Stomach (tissue), 8 donors: ENCODE measurements at regions not wholly inside any gene's neighbourhood (a gene's known extent, or its start where the extent isn't known, plus 50 kb on each side); places are given as distances from the start of the nearest gene placed in this dataset.
"Not testable (repeated sequence)": the region's sequence is repeated elsewhere in the genome, so short reads cannot be mapped to it uniquely, and the experiment has no call there.

Experiments used
- DNase-seq, 2 donors: peaks; one replicate each; pipeline versions ENCODE4 v3.0.0 to v3.0.0-alpha.2; 2013 to 2019
- H3K27ac ChIP-seq, 5 donors: fragments of 200-600 bp in 4 of 5; sonication (generic) in 4 of 5; one replicate each; pipeline ENCODE4 v1.5.1; 2013 to 2019; ENCODE audit warnings: mild to moderate bottlenecking in 1 of 5, moderate library complexity in 1 of 5
- H3K27me3 ChIP-seq, 3 donors: fragments of 200-600 bp; sonication (generic); one replicate each; pipeline ENCODE4 v1.5.1; 2017 to 2019; ENCODE audit warnings: mixed run types in 1 of 3
- H3K36me3 ChIP-seq, 4 donors: fragments of 200-600 bp; sonication (generic); 1 replicate in 3 of 4; 2 replicates in 1 of 4; pipeline ENCODE4 v1.5.1; 2016 to 2019
- H3K4me1 ChIP-seq, 4 donors: fragments of 200-600 bp; sonication (generic); one replicate each; pipeline ENCODE4 v1.5.1; 2016 to 2019
- H3K4me3 ChIP-seq, 4 donors: fragments of 200-600 bp; sonication (generic) in 3 of 4; one replicate each; pipeline ENCODE4 v1.5.1; 2016 to 2019; ENCODE audit warnings: mild to moderate bottlenecking in 1 of 4
- H3K9me3 ChIP-seq, 4 donors: fragments of 200-600 bp; sonication (generic); one replicate each; pipeline ENCODE4 v1.5.1; 2016 to 2019
- CTCF ChIP-seq, 7 experiments: fragments of 450-650 bp in 4 of 7; fragments of 200-600 bp in 3 of 7; sonication (generic) in 3 of 7; IDR thresholded peaks; one replicate each; pipeline ENCODE4 v1.5.1; 2016 to 2019; ENCODE audit warnings: antibody characterized with exemption in 7 of 7, control low read depth in 2 of 7, mild to moderate bottlenecking in 1 of 7
- EP300 ChIP-seq: sonication (generic); formaldehyde crosslinking; IDR thresholded peaks from one replicate; pipeline ENCODE4 v1.6.1; 2017; ENCODE audit warnings: antibody characterized with exemption
- POLR2A ChIP-seq, 4 donors: fragments of 450-650 bp; IDR thresholded peaks; one replicate each; pipeline ENCODE4 v1.6.1; 2016; ENCODE audit warnings: antibody characterized with exemption in 4 of 4, control low read depth in 2 of 4, mild to moderate bottlenecking in 1 of 4, moderate library complexity in 1 of 4
- POLR2AphosphoS5 ChIP-seq, 3 donors: sonication (generic); formaldehyde crosslinking; IDR thresholded peaks; one replicate each; pipeline ENCODE4 v1.6.1; 2016; ENCODE audit warnings: antibody characterized with exemption in 3 of 3
- WGBS, 5 donors: extraction: QIAGEN DNeasy Blood & Tissue Kit in 3 of 5; methylation state at CpG; one replicate each; pipeline versions ENCODE4 v1.1.5 to v1.1.7; 2013 to 2018; 5-methylcytosine and 5-hydroxymethylcytosine counted together
- intact Hi-C: fragments of 100-400 bp; cut with DNase I; formaldehyde crosslinking; loops from one replicate; pipeline ENCODE4 v1.15.1; 2023; ENCODE audit warnings: low total_unique reads
- donor health status: healthy with polysubstance abuse.
- donor health status: Bipolar disorder and iron deficiency.
- donor health status: healthy.

- intact Hi-C loops: no loop called here
- Histone ChIP-seq H3K9me3 (peaks cover 0 to 6% (median 0%) of the 10 kb centered on the region in 4 donors), H3K36me3 (no peaks in the 10 kb centered on the region), H3K27me3 (no peaks in the 10 kb centered on the region), H3K27ac (no peak overlapping the region), H3K4me3 (no peak overlapping the region), H3K4me1 (no peaks in the 10 kb centered on the region)
- 41 to 75% (median 62%) methylated on average over 3 of the region's 3 CpGs for WGBS, 5 donors
- no peak for DNase-seq
- TF ChIP-seq EP300 (no peak), CTCF (IDR thresholded peaks at IDR 0.05) (no peak), POLR2A (IDR thresholded peaks at IDR 0.05) (no peak), POLR2AphosphoS5 (IDR thresholded peaks at IDR 0.05) (no peak)
Measured at GRCh38 chr2:53315149-53315548, 452.5 kb upstream of the CHAC2 start.

- WGBS, 5 donors: 29 to 50% (median 41%) methylated on average over 2 of the region's 2 CpGs
Measured at GRCh38 chr2:53314718-53315117, 452.9 kb upstream of the CHAC2 start.

GRCh38 chr2:53313644-53314043 lies 454.0 kb upstream of the CHAC2 start:
- H3K9me3 ChIP-seq, H3K4me3 ChIP-seq, DNase-seq, H3K36me3 ChIP-seq, H3K27ac ChIP-seq, H3K4me1 ChIP-seq, H3K27me3 ChIP-seq, intact Hi-C loops: not testable (repeated sequence)
- WGBS, 5 donors: 76 to 83% (median 82%) methylated on average over 4 of the region's 4 CpGs

More at GRCh38 chr2:53314718-53315117, 452.9 kb upstream of the CHAC2 start:
- Histone ChIP-seq H3K27me3 (no peaks in the 10 kb centered on the region), H3K36me3 (no peaks in the 10 kb centered on the region), H3K4me1 (no peaks in the 10 kb centered on the region), H3K4me3 (no peak overlapping the region), H3K9me3 (peaks cover 0 to 3% (median 0%) of the 10 kb centered on the region in 4 donors), H3K27ac (no peak overlapping the region)
- TF ChIP-seq CTCF (IDR thresholded peaks at IDR 0.05): no peak
- no peak for TF ChIP-seq EP300
- TF ChIP-seq POLR2A (IDR thresholded peaks at IDR 0.05): no peak
- no peak for DNase-seq
- intact Hi-C loops: no loop called here

GRCh38 chr2:53312721-53313120 lies 454.9 kb upstream of the CHAC2 start:
- 86 to 90% (median 88%) methylated on average over 5 of the region's 5 CpGs for WGBS, 5 donors
- no peaks in the 10 kb centered on the region for H3K27me3 ChIP-seq
- H3K4me3 ChIP-seq: no peak overlapping the region
- intact Hi-C loops: no loop called here
- no peaks in the 10 kb centered on the region for H3K36me3 ChIP-seq
- no peaks in the 10 kb centered on the region for H3K4me1 ChIP-seq
- no peak for DNase-seq
- no peak overlapping the region for H3K27ac ChIP-seq
- TF ChIP-seq EP300 (no peak), CTCF (IDR thresholded peaks at IDR 0.05) (no peak), POLR2A (IDR thresholded peaks at IDR 0.05) (no peak), POLR2AphosphoS5 (IDR thresholded peaks at IDR 0.05) (no peak)
- H3K9me3 ChIP-seq: no peaks in the 10 kb centered on the region

- Histone ChIP-seq H3K27me3 (no peaks in the 10 kb centered on the region), H3K27ac (no peak overlapping the region), H3K36me3 (no peaks in the 10 kb centered on the region), H3K4me1 (no peaks in the 10 kb centered on the region), H3K9me3 (no peaks in the 10 kb centered on the region), H3K4me3 (no peak overlapping the region)
- 81 to 91% (median 89%) methylated on average over 4 to 5 of the region's 5 CpGs for WGBS, 5 donors
- intact Hi-C loops: no loop called here
- DNase-seq: no peak
- TF ChIP-seq CTCF (IDR thresholded peaks at IDR 0.05) (no peak), EP300 (no peak), POLR2AphosphoS5 (IDR thresholded peaks at IDR 0.05) (no peak), POLR2A (IDR thresholded peaks at IDR 0.05) (no peak)
Measured at GRCh38 chr2:53312181-53312580, 455.4 kb upstream of the CHAC2 start.
